Lower leg skin (tissue), 4 donors: ENCODE measurements at regions not wholly inside any gene's neighbourhood (a gene's known extent, or its start where the extent isn't known, plus 50 kb on each side); places are given as distances from the start of the nearest gene placed in this dataset.
"Not testable (repeated sequence)": the region's sequence is repeated elsewhere in the genome, so short reads cannot be mapped to it uniquely, and the experiment has no call there.

Experiments used
- DNase-seq, 2 donors: peaks; one replicate each; pipeline ENCODE4 v3.0.0-alpha.2; 2019; ENCODE audit warnings: low spot score in 2 of 2
- H3K4me3 ChIP-seq: fragments of 200-600 bp; sonication (generic); 2 replicates; pipeline ENCODE4 v1.5.1; 2017; ENCODE audit warnings: mild to moderate bottlenecking, low read depth; ENCODE audit not compliant: poor library complexity, severe bottlenecking
- CTCF ChIP-seq, 3 donors: fragments of 450-650 bp; IDR thresholded peaks; one replicate each; pipeline ENCODE4 v1.5.1; 2016; ENCODE audit warnings: antibody characterized with exemption in 3 of 3, mild to moderate bottlenecking in 3 of 3, moderate library complexity in 2 of 3
- POLR2A ChIP-seq, 2 donors: fragments of 450-650 bp; IDR thresholded peaks; one replicate each; pipeline ENCODE4 v1.6.1; 2016 to 2017; ENCODE audit warnings: antibody characterized with exemption in 2 of 2, mild to moderate bottlenecking in 1 of 2, moderate library complexity in 1 of 2
- WGBS, 2 donors: methylation state at CpG; one replicate each; pipeline ENCODE4 v1.1.5; 2018; 5-methylcytosine and 5-hydroxymethylcytosine counted together
- intact Hi-C: fragments of 100-400 bp; cut with DNase I; formaldehyde crosslinking; loops from one replicate; pipeline ENCODE4 v1.15.0; 2023; ENCODE audit warnings: low total_unique reads

- no peak overlapping the region for H3K4me3 ChIP-seq
- intact Hi-C loops: no loop called here
- 89 to 90% methylated on average over 2 of the region's 2 CpGs for WGBS, 2 donors
- TF ChIP-seq POLR2A (IDR thresholded peaks at IDR 0.05): no peak
- TF ChIP-seq CTCF (IDR thresholded peaks at IDR 0.05): no peak
- no peak for DNase-seq
Observed at GRCh38 chr20:2220298-2220697, 75.5 kb upstream of the TGM3 start.

- no peak overlapping the region for H3K4me3 ChIP-seq
- 40 to 49% methylated on average over 2 of the region's 2 CpGs for WGBS, 2 donors
- no peak for TF ChIP-seq CTCF (IDR thresholded peaks at IDR 0.05)
- intact Hi-C loops: no loop called here
- DNase-seq: no peak
Observed at GRCh38 chr20:2221921-2222320, 73.9 kb upstream of the TGM3 start.

GRCh38 chr20:2223558-2224367, 72.0 kb upstream of the TGM3 start:
- TF ChIP-seq CTCF (IDR thresholded peaks at IDR 0.05): no peak
- TF ChIP-seq POLR2A (IDR thresholded peaks at IDR 0.05): no peak
- intact Hi-C loops: no loop called here
- DNase-seq: no peak
- H3K4me3 ChIP-seq: no peak overlapping the region
- WGBS, 2 donors: 76 to 80% methylated on average over 8 of the region's 8 CpGs

GRCh38 chr20:2224368-2224639, 71.5 kb upstream of the TGM3 start:
- WGBS, 2 donors: 39 to 56% methylated on average over 3 of the region's 3 CpGs
- no peak overlapping the region for H3K4me3 ChIP-seq
- no peak for TF ChIP-seq CTCF (IDR thresholded peaks at IDR 0.05)
- TF ChIP-seq POLR2A (IDR thresholded peaks at IDR 0.05): no peak
- intact Hi-C loops: no loop called here
- no peak for DNase-seq

- H3K4me3 ChIP-seq, intact Hi-C loops, DNase-seq: not testable (repeated sequence)
- WGBS, 2 donors: 72 to 74% methylated on average over 3 of the region's 3 CpGs
Observed at GRCh38 chr20:2227285-2227684, 68.5 kb upstream of the TGM3 start.

GRCh38 chr20:2227861-2228260, 67.9 kb upstream of the TGM3 start:
- no peak overlapping the region for H3K4me3 ChIP-seq
- no peak for DNase-seq
- intact Hi-C loops: no loop called here
- no peak for TF ChIP-seq POLR2A (IDR thresholded peaks at IDR 0.05)
- TF ChIP-seq CTCF (IDR thresholded peaks at IDR 0.05): no peak
- 86 to 91% methylated on average over 2 of the region's 2 CpGs for WGBS, 2 donors
